OCI-LY7 (cell line): ENCODE measurements at regions not wholly inside any gene's neighbourhood (a gene's known extent, or its start where the extent isn't known, plus 50 kb on each side); places are given as distances from the start of the nearest gene placed in this dataset.

Experiments used
- BruUV-seq: library from RNA; stranded (reverse); fragments of 400-500 nt; replicated peaks from 2 replicates; lab custom pipeline; 2021; lab: Mats Ljungman, UMichigan
- CTCF ChIA-PET: fragments of 300-600 bp; sonication (Branson Sonifier 250); formaldehyde crosslinking; loops from one replicate; lab custom pipeline; 2022; ENCODE audit warnings: antibody characterized with exemption; ENCODE audit not compliant: unreplicated experiment; lab: Charles Lee
- POLR2A ChIA-PET: fragments of 300-600 bp; sonication (Branson Sonifier 250); formaldehyde crosslinking; loops from one replicate; lab custom pipeline; 2022; ENCODE audit warnings: antibody characterized with exemption; lab: Charles Lee
- DNase-seq: peaks from one replicate; pipeline ENCODE4 v3.0.0-alpha.2; 2015; ENCODE audit warnings: low spot score
- H2AFZ ChIP-seq: fragments of 200-600 bp; sonication (generic), shearing (Covaris generic); 2 replicates; pipeline ENCODE4 v1.6.1; 2014; ENCODE audit warnings: mild to moderate bottlenecking, antibody characterized with exemption, low read length, moderate library complexity
- H3K27ac ChIP-seq: fragments of 200-600 bp; sonication (generic); 2 replicates; pipeline ENCODE4 v1.5.1; 2014; ENCODE audit warnings: mixed run types, low read depth, mild to moderate bottlenecking, moderate library complexity, low read length, inconsistent platforms; ENCODE audit not compliant: poor library complexity, severe bottlenecking
- H3K36me3 ChIP-seq: fragments of 200-600 bp; sonication (generic); 2 replicates; pipeline ENCODE4 v1.6.1; 2014; ENCODE audit warnings: mild to moderate bottlenecking, antibody characterized with exemption, low read length, moderate library complexity, mixed read lengths; ENCODE audit not compliant: insufficient read depth
- H3K4me1 ChIP-seq: fragments of 200-600 bp; sonication (generic); 2 replicates; pipeline ENCODE4 v1.5.1; 2014; ENCODE audit warnings: mild to moderate bottlenecking, low read length; ENCODE audit not compliant: insufficient read depth, poor library complexity, severe bottlenecking
- H3K4me2 ChIP-seq: fragments of 200-600 bp; sonication (generic); 2 replicates; pipeline ENCODE4 v1.6.1; 2014; ENCODE audit warnings: mild to moderate bottlenecking, low read length
- H3K4me3 ChIP-seq: fragments of 200-600 bp; sonication (generic); 2 replicates; pipeline ENCODE4 v1.5.1; 2014; ENCODE audit warnings: mild to moderate bottlenecking, low read depth, low read length; ENCODE audit not compliant: poor library complexity, severe bottlenecking
- H3K79me2 ChIP-seq: fragments of 200-600 bp; sonication (generic); 2 replicates; pipeline ENCODE4 v1.6.1; 2016; ENCODE audit warnings: low read depth, mild to moderate bottlenecking, low read length, moderate library complexity, mixed read lengths; ENCODE audit not compliant: insufficient read depth
- H3K9me2 ChIP-seq: fragments of 200-600 bp; sonication (generic); 2 replicates; pipeline ENCODE4 v1.6.1; 2016; ENCODE audit warnings: mild to moderate bottlenecking, low read length, mixed read lengths; ENCODE audit not compliant: insufficient read depth
- H3K9me3 ChIP-seq: fragments of 200-600 bp; sonication (generic); 2 replicates; pipeline ENCODE4 v1.6.1; 2014; ENCODE audit warnings: mild to moderate bottlenecking, mixed run types, low read length, mixed read lengths
- H4K20me1 ChIP-seq: fragments of 200-600 bp; sonication (generic); 2 replicates; pipeline ENCODE4 v1.6.1; 2014; ENCODE audit warnings: mild to moderate bottlenecking, antibody characterized with exemption, low read length, moderate library complexity, mixed read lengths; ENCODE audit not compliant: insufficient read depth
- CTCF ChIP-seq: fragments of 200-600 bp; sonication (generic); conservative IDR thresholded peaks from 2 replicates; pipeline ENCODE4 v1.5.1; 2014; ENCODE audit warnings: mild to moderate bottlenecking, antibody characterized with exemption, low read length, moderate library complexity, mixed read lengths
- EZH2phosphoT487 ChIP-seq: fragments of 200-600 bp; sonication (generic); IDR thresholded peaks from 2 replicates; pipeline ENCODE4 v1.6.1; 2018; ENCODE audit warnings: low read depth, borderline replicate concordance, mild to moderate bottlenecking, mixed run types, antibody characterized with exemption, low read length, moderate library complexity, mixed read lengths
- intact Hi-C: fragments of 100-400 bp; cut with micrococcal nuclease; formaldehyde crosslinking; loops from one replicate; pipeline ENCODE4 v1.10.0; 2022; ENCODE audit not compliant: unreplicated experiment

DNA sequence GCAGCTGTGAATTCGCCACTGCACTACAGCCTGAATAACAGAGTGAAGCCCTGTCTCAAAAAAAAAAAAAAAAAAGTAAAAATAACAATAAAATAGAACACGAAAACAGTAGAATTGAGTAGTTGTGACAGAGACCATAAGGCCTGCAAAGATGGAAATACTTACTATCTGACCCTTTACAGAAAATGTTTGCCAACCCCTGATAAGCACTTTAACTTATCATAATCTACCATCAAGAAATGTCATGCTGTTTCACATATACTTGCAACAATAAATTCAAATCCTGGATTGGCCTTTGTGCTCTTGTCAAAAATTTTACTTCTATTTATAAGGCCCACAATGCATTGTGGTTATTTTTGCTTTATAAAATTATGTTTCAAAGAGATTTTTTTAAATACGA is 75.5 kb downstream of the ING2 start:
- H2AFZ ChIP-seq: no peak overlapping the region
- no peaks in the 10 kb centered on the region for H3K36me3 ChIP-seq
- ChIA-PET CTCF (no interaction called here), POLR2A (interaction anchor here (0.7 kb wide), 1 partner anchor 830 kb away, joined by 5 read pairs; no protein-coding TSS in a partner anchor)
- H3K27ac ChIP-seq: no peak overlapping the region
- no peaks in the 10 kb centered on the region for H3K9me2 ChIP-seq
- no peak overlapping the region for H3K4me3 ChIP-seq
- H3K4me2 ChIP-seq: no peak overlapping the region
- no peaks in the 10 kb centered on the region for H3K79me2 ChIP-seq
- DNase-seq: no peak
- BruUV-seq: no TSS peak
- no peaks in the 10 kb centered on the region for H4K20me1 ChIP-seq
- H3K4me1 ChIP-seq: no peaks in the 10 kb centered on the region
- H3K9me3 ChIP-seq: peaks cover 9% of the 10 kb centered on the region; the same call in 1 of the 2 replicates
- intact Hi-C loops: no loop called here
- TF ChIP-seq CTCF: no peak
- TF ChIP-seq EZH2phosphoT487: no peak

DNA sequence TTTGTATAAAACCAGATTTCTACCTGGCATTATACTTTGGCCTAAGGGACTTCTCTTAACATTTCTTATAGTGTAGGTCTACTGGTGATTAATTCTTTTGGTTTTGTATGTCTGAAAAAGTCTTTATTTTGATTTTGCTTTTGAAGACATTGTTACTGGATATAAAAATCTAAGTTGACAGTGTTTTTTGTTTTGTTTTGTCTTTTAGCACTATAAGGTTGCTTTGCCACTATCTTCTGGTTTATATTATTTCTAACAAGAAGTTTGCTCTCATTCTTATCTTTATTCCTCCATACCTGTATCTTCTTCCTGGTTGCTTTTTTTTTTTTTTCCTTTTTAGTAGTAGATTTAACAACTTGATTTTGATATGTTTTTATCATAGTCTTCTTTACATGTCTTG is 76.0 kb downstream of the ING2 start:
- no peaks in the 10 kb centered on the region for H3K36me3 ChIP-seq
- H2AFZ ChIP-seq: no peak overlapping the region
- H3K9me2 ChIP-seq: no peaks in the 10 kb centered on the region
- no peaks in the 10 kb centered on the region for H4K20me1 ChIP-seq
- BruUV-seq: no TSS peak
- H3K4me2 ChIP-seq: no peak overlapping the region
- no peak for TF ChIP-seq CTCF
- no peak for TF ChIP-seq EZH2phosphoT487
- CTCF ChIA-PET: no interaction called here
- no peak overlapping the region for H3K4me3 ChIP-seq
- H3K79me2 ChIP-seq: no peaks in the 10 kb centered on the region
- H3K4me1 ChIP-seq: no peaks in the 10 kb centered on the region
- H3K9me3 ChIP-seq: peaks cover 9% of the 10 kb centered on the region; the same call in 1 of the 2 replicates
- intact Hi-C loops: no loop called here
- POLR2A ChIA-PET: no interaction called here
- DNase-seq: no peak
- no peak overlapping the region for H3K27ac ChIP-seq

GRCh38 chr4:183586824-183587223 is 72.2 kb downstream of the RWDD4 start:
- intact Hi-C loops: no loop called here
- Histone ChIP-seq H3K9me3 (no peaks in the 10 kb centered on the region), H2AFZ (no peak overlapping the region), H3K4me1 (no peaks in the 10 kb centered on the region), H3K27ac (no peak overlapping the region), H3K36me3 (no peaks in the 10 kb centered on the region), H3K9me2 (no peaks in the 10 kb centered on the region), H3K79me2 (no peaks in the 10 kb centered on the region), H4K20me1 (no peaks in the 10 kb centered on the region), H3K4me3 (no peak overlapping the region), H3K4me2 (no peak overlapping the region)
- no peak for TF ChIP-seq CTCF
- no peak for TF ChIP-seq EZH2phosphoT487
- no peak for DNase-seq
- no TSS peak for BruUV-seq
- CTCF ChIA-PET: no interaction called here
- POLR2A ChIA-PET: no interaction called here
